CD4-positive, CD25-positive, alpha-beta regulatory T cell (primary cell): ENCODE measurements at regions not wholly inside any gene's neighbourhood (a gene's known extent, or its start where the extent isn't known, plus 50 kb on each side); places are given as distances from the start of the nearest gene placed in this dataset.
A peak's percentile ranks its signal among the peaks of the same experiment; 100 is the strongest.

Experiments
- ATAC-seq, 2 donors: fragments of 150-1000 bp; cut with Tn5 transposase; one replicate each; pipeline ENCODE4 v1.10.0; 2021; ENCODE audit warnings: low read depth in 2 of 2, moderate number of reproducible peaks in 2 of 2, moderate library complexity in 1 of 2
- DNase-seq, 3 donors: peaks; one replicate each; pipeline versions ENCODE4 v3.0.0 to v3.0.0-alpha.2; 2012 to 2022; ENCODE audit warnings: mixed read lengths in 1 of 3
- H3K27ac ChIP-seq: one replicate; pipeline ENCODE4 v1.7.0; 2013; ENCODE audit warnings: mild to moderate bottlenecking, low read length; ENCODE audit not compliant: insufficient read depth, poor library complexity, severe bottlenecking
- H3K27me3 ChIP-seq: one replicate; pipeline ENCODE4 v1.7.0; 2013; ENCODE audit warnings: low read length; ENCODE audit not compliant: control insufficient read depth, insufficient read depth
- H3K36me3 ChIP-seq: one replicate; pipeline ENCODE4 v1.7.0; 2013; ENCODE audit warnings: mild to moderate bottlenecking, low read length, moderate library complexity; ENCODE audit not compliant: control insufficient read depth, insufficient read depth
- H3K4me1 ChIP-seq: 2 replicates; pipeline ENCODE4 v1.7.0; 2013; ENCODE audit warnings: mild to moderate bottlenecking, low read length; ENCODE audit not compliant: insufficient read depth, control insufficient read depth, poor library complexity, severe bottlenecking
- H3K4me3 ChIP-seq: one replicate; pipeline ENCODE4 v1.7.0; 2013; ENCODE audit warnings: low read depth, mild to moderate bottlenecking, low read length, moderate library complexity
- H3K9me3 ChIP-seq, 2 experiments: 1 replicate in 1 of 2; 2 replicates in 1 of 2; pipeline ENCODE4 v1.7.0; 2013; ENCODE audit warnings: low read length in 2 of 2, mild to moderate bottlenecking in 1 of 2, moderate library complexity in 1 of 2; ENCODE audit not compliant: control insufficient read depth in 2 of 2
- H3K27ac Mint-ChIP-seq, 3 donors: one replicate each; pipeline ENCODE4 v1.8.0; 2020 to 2022; ENCODE audit warnings: mild to moderate bottlenecking in 3 of 3, mixed read lengths in 3 of 3, moderate library complexity in 2 of 3
- H3K27me3 Mint-ChIP-seq: one replicate; pipeline ENCODE4 v1.8.0; 2022; ENCODE audit warnings: mild to moderate bottlenecking, mixed read lengths
- H3K36me3 Mint-ChIP-seq: one replicate; pipeline ENCODE4 v1.8.0; 2020; ENCODE audit warnings: mixed read lengths
- H3K4me1 Mint-ChIP-seq, 4 donors: one replicate each; pipeline ENCODE4 v1.8.0; 2020 to 2022; ENCODE audit warnings: mixed read lengths in 4 of 4, mild to moderate bottlenecking in 1 of 4
- H3K4me3 Mint-ChIP-seq, 4 donors: one replicate each; pipeline ENCODE4 v1.8.0; 2020 to 2022; ENCODE audit warnings: mild to moderate bottlenecking in 4 of 4, mixed read lengths in 4 of 4, moderate library complexity in 3 of 4
- H3K9me3 Mint-ChIP-seq, 7 donors: one replicate each; pipeline ENCODE4 v1.8.0; 2020 to 2022; ENCODE audit warnings: mixed read lengths in 7 of 7, mild to moderate bottlenecking in 3 of 7, moderate library complexity in 2 of 7

- Histone ChIP-seq H3K36me3 (no peaks in the 10 kb centered on the region), H3K27me3 (no peaks in the 10 kb centered on the region), H3K9me3 (no peaks in the 10 kb centered on the region), H3K4me3 (no peak overlapping the region), H3K4me1 (no peaks in the 10 kb centered on the region), H3K27ac (no peak overlapping the region)
- no peaks in the 10 kb centered on the region for H3K36me3 Mint-ChIP-seq
- no peak overlapping the region for H3K4me3 Mint-ChIP-seq
- peaks cover 5% of the 10 kb centered on the region for H3K27me3 Mint-ChIP-seq
- H3K4me1 Mint-ChIP-seq: no peaks in the 10 kb centered on the region
- no peaks in the 10 kb centered on the region for H3K9me3 Mint-ChIP-seq
- DNase-seq (no peak), ATAC-seq (no peak)
- H3K27ac Mint-ChIP-seq: no peak overlapping the region
These were observed 341.7 kb upstream of the KCNH8 start for GRCh38 chr3:18806633-18807032.

- no peak overlapping the region for H3K4me3 Mint-ChIP-seq
- Histone ChIP-seq H3K4me3 (no peak overlapping the region), H3K36me3 (no peaks in the 10 kb centered on the region), H3K4me1 (no peaks in the 10 kb centered on the region), H3K9me3 (no peaks in the 10 kb centered on the region), H3K27ac (no peak overlapping the region), H3K27me3 (peaks cover 2% of the 10 kb centered on the region)
- peaks cover 20% of the 10 kb centered on the region for H3K27me3 Mint-ChIP-seq
- DNase-seq (no peak), ATAC-seq (no peak)
- H3K27ac Mint-ChIP-seq: no peak overlapping the region
- no peaks in the 10 kb centered on the region for H3K36me3 Mint-ChIP-seq
- no peaks in the 10 kb centered on the region for H3K4me1 Mint-ChIP-seq
- H3K9me3 Mint-ChIP-seq: peaks cover 0 to 8% (median 0%) of the 10 kb centered on the region in 7 donors
These were observed 350.9 kb upstream of the KCNH8 start for GRCh38 chr3:18797378-18797777.

- H3K27ac ChIP-seq: no peak overlapping the region
- H3K4me1 Mint-ChIP-seq: no peaks in the 10 kb centered on the region
- no peak overlapping the region for H3K27ac Mint-ChIP-seq
- no peaks in the 10 kb centered on the region for H3K4me1 ChIP-seq
- H3K27me3 ChIP-seq: peaks cover 2% of the 10 kb centered on the region
- H3K9me3 ChIP-seq: no peaks in the 10 kb centered on the region
- peaks cover 5% of the 10 kb centered on the region for H3K27me3 Mint-ChIP-seq
- ATAC-seq (no peak), DNase-seq (no peak)
- H3K36me3 ChIP-seq: no peaks in the 10 kb centered on the region
- no peak overlapping the region for H3K4me3 ChIP-seq
- H3K36me3 Mint-ChIP-seq: no peaks in the 10 kb centered on the region
- H3K4me3 Mint-ChIP-seq: no peak overlapping the region
- H3K9me3 Mint-ChIP-seq: peaks cover 0 to 8% (median 0%) of the 10 kb centered on the region in 7 donors
These were observed 353.2 kb upstream of the KCNH8 start for GRCh38 chr3:18795078-18795477.

GRCh38 chr3:18791752-18792151 lies 356.6 kb upstream of the KCNH8 start:
- no peak overlapping the region for H3K4me3 Mint-ChIP-seq
- no peak overlapping the region for H3K27ac Mint-ChIP-seq
- DNase-seq (no peak), ATAC-seq (no peak)
- no peaks in the 10 kb centered on the region for H3K9me3 ChIP-seq
- H3K9me3 Mint-ChIP-seq: peaks cover 0 to 6% (median 0%) of the 10 kb centered on the region in 7 donors
- H3K36me3 ChIP-seq: no peaks in the 10 kb centered on the region
- H3K27me3 Mint-ChIP-seq: peaks cover 5% of the 10 kb centered on the region
- H3K4me1 ChIP-seq: no peaks in the 10 kb centered on the region
- no peak overlapping the region for H3K4me3 ChIP-seq
- H3K27ac ChIP-seq: no peak overlapping the region
- H3K4me1 Mint-ChIP-seq: no peaks in the 10 kb centered on the region
- peaks cover 2% of the 10 kb centered on the region for H3K27me3 ChIP-seq
- H3K36me3 Mint-ChIP-seq: no peaks in the 10 kb centered on the region

GRCh38 chr3:18791182-18791581 lies 357.1 kb upstream of the KCNH8 start:
- H3K27ac ChIP-seq: no peak overlapping the region
- Mint-ChIP-seq H3K9me3 (peaks cover 0 to 6% (median 0%) of the 10 kb centered on the region in 7 donors), H3K27ac (no peak overlapping the region), H3K27me3 (peaks cover 5% of the 10 kb centered on the region), H3K4me1 (no peaks in the 10 kb centered on the region), H3K4me3 (no peak overlapping the region), H3K36me3 (no peaks in the 10 kb centered on the region)
- no peak for DNase-seq
- peaks cover 2% of the 10 kb centered on the region for H3K27me3 ChIP-seq
- no peak overlapping the region for H3K4me3 ChIP-seq
- H3K4me1 ChIP-seq: no peaks in the 10 kb centered on the region
- no peak for ATAC-seq
- H3K9me3 ChIP-seq: no peaks in the 10 kb centered on the region
- H3K36me3 ChIP-seq: no peaks in the 10 kb centered on the region

- Mint-ChIP-seq H3K4me3 (no peak overlapping the region), H3K4me1 (no peaks in the 10 kb centered on the region), H3K27me3 (peaks cover 5% of the 10 kb centered on the region), H3K27ac (peak overlapping the region in 1 of 3 donors; percentile 2), H3K36me3 (no peaks in the 10 kb centered on the region), H3K9me3 (peaks cover 0 to 5% (median 0%) of the 10 kb centered on the region in 7 donors)
- no peak overlapping the region for H3K27ac ChIP-seq
- no peak overlapping the region for H3K4me3 ChIP-seq
- peaks cover 2% of the 10 kb centered on the region for H3K27me3 ChIP-seq
- DNase-seq (no peak), ATAC-seq (no peak)
- H3K36me3 ChIP-seq: no peaks in the 10 kb centered on the region
- H3K4me1 ChIP-seq: no peaks in the 10 kb centered on the region
- H3K9me3 ChIP-seq: no peaks in the 10 kb centered on the region
These were observed 357.9 kb upstream of the KCNH8 start for GRCh38 chr3:18790384-18790783.

- Mint-ChIP-seq H3K4me1 (no peaks in the 10 kb centered on the region), H3K4me3 (no peak overlapping the region), H3K27me3 (peaks cover 1% of the 10 kb centered on the region), H3K27ac (no peak overlapping the region), H3K36me3 (no peaks in the 10 kb centered on the region), H3K9me3 (peaks cover 0 to 5% (median 0%) of the 10 kb centered on the region in 7 donors)
- no peaks in the 10 kb centered on the region for H3K9me3 ChIP-seq
- DNase-seq (peak in 1 of 3 donors; percentile 20), ATAC-seq (no peak)
- peaks cover 2% of the 10 kb centered on the region for H3K27me3 ChIP-seq
- no peaks in the 10 kb centered on the region for H3K4me1 ChIP-seq
- H3K4me3 ChIP-seq: no peak overlapping the region
- H3K27ac ChIP-seq: no peak overlapping the region
- no peaks in the 10 kb centered on the region for H3K36me3 ChIP-seq
These were observed 358.6 kb upstream of the KCNH8 start for GRCh38 chr3:18789734-18790133.

- Histone ChIP-seq H3K4me3 (no peak overlapping the region), H3K9me3 (no peaks in the 10 kb centered on the region), H3K36me3 (no peaks in the 10 kb centered on the region), H3K27ac (no peak overlapping the region), H3K27me3 (no peaks in the 10 kb centered on the region), H3K4me1 (no peaks in the 10 kb centered on the region)
- Mint-ChIP-seq H3K4me3 (no peak overlapping the region), H3K9me3 (peaks cover 0 to 3% (median 0%) of the 10 kb centered on the region in 7 donors), H3K27ac (no peak overlapping the region), H3K27me3 (no peaks in the 10 kb centered on the region), H3K4me1 (no peaks in the 10 kb centered on the region), H3K36me3 (no peaks in the 10 kb centered on the region)
- peak in 2 of 3 donors; percentile 15 to 36 for DNase-seq
- no peak for ATAC-seq
These were observed 360.9 kb upstream of the KCNH8 start for GRCh38 chr3:18787441-18787840.
